HG03045 (cell line): ENCODE measurements at regions not wholly inside any gene's neighbourhood (a gene's known extent, or its start where the extent isn't known, plus 50 kb on each side); places are given as distances from the start of the nearest gene placed in this dataset.
"Not testable (repeated sequence)": the region's sequence is repeated elsewhere in the genome, so short reads cannot be mapped to it uniquely, and the experiment has no call there.

Experiments used
- ATAC-seq: cut with Tn5 transposase; IDR thresholded peaks from one replicate; pipeline ENCODE4 v1.9.1; 2021; ENCODE audit warnings: mild to moderate bottlenecking, moderate library complexity; ENCODE audit not compliant: unreplicated experiment

DNA sequence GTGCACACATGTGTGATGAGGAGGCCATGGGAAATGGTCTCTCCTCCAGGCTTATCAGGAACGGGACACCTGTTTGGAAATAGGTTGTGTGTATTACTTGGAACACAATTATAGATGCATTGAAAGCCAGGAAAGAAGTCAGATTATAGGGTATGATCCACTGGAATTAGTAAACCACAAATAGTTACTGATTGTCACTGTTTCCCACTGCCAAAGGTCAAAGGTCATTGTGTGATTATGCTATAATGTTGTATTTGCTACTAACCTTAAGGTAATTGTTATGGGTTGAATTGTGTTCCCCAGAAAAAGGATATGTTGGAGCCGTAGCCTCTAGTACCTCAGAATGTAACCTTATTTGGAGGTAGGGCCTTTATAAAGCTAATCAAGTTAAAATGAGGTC, 129.9 kb upstream of the FBXO33 start:
- no peak for ATAC-seq

DNA sequence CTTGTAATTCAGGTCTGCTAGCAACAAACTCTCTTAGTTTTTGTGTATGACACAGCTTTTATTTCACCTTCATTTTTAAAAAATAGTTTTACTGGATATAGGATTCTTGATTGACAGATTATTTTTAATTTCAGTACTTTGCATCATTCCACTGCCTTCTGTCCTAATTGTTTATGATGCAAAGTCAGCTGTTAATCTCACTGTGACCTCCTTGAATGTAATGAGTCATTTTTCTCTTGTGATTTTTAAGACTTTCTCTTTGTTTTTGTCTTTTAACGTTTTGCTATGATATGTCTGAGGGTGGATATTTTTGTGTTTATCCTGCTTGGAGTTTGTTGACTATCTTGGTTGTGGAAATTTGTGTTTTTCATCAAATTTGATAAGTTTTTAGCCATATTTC, 126.3 kb upstream of the FBXO33 start:
- no peak for ATAC-seq

GRCh38 chr14:39555749-39556148, 123.5 kb upstream of the FBXO33 start:
- ATAC-seq: no peak

GRCh38 chr14:39554576-39554975, 122.3 kb upstream of the FBXO33 start:
- no peak for ATAC-seq

DNA sequence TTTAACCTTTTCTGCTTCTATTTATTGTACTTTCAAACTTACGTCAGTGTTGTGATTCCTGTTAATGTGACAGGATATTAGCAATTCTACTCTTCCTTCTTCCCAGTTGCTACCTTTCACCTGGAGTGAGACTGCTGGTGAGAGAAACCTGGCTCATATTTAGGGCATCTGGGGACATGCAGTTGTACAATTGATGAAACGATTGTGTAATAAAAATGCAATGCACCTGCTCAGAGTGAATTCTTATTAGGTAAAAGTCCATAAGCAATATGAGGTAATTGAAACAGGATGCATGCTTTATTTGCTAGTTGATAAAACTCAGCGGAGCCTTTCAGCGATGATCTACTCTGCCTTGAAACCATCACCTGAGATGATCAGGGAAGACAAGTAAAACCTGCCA, 116.1 kb upstream of the FBXO33 start:
- no peak for ATAC-seq

- no peak for ATAC-seq
Observed at GRCh38 chr14:39547845-39548244, 115.6 kb upstream of the FBXO33 start.

DNA sequence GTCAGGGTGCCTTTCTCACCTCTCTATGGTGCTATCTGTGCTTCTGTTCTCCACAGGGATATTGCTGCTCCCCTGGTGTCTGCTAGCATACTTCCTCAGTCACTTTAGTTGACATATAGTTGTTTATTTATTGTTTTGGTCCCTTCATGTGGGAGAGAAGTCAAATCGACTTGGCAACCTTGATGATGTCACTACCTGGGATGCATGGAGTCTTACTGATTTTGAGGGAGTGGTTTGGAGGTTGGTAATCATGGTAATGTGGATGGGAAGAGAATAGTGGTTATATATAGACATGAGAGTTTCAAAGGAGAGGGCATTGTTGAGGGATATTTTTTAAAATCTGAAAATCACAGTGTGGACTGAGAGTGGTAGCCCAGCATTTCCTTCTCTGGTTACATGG, 73.6 kb upstream of the FBXO33 start:
- ATAC-seq: no peak

DNA sequence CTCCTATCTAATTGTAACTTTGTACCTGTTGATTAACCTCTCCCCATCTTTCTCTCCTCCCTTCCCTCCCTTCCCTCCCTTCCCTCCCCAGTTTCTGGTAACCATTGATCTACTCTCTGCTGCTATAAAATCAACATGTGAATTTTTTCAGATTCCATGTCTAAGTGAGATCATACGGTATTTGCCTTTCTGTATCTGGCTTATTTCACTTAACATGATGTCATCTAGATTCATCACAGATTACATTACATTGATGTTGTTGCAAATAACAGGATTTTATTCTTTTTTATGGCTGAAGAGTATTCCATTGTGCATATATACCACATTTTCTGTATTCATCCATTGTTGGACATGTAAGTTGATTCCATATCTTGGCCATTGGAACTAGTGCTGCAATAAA, 68.0 kb upstream of the FBXO33 start:
- ATAC-seq: no peak

DNA sequence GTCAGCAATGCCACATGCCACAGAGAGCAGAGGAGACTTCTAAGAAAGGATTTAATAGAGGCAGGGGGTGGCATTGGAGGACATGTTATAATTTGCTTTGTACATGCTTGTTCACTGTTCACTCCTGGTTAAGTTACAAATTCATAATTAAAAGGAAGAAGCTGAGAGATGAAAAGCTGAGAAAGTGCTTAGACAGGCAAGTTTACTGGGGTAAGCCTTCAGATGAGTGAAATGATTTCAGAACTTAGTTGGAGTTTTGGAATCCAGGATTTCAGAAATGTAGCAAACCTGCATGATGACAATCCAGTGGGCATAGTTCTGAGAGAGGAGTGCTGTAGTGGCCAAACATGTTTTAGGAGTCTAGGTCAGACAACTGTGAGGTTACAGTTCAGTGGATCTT, 67.3 kb upstream of the FBXO33 start:
- ATAC-seq: no peak

DNA sequence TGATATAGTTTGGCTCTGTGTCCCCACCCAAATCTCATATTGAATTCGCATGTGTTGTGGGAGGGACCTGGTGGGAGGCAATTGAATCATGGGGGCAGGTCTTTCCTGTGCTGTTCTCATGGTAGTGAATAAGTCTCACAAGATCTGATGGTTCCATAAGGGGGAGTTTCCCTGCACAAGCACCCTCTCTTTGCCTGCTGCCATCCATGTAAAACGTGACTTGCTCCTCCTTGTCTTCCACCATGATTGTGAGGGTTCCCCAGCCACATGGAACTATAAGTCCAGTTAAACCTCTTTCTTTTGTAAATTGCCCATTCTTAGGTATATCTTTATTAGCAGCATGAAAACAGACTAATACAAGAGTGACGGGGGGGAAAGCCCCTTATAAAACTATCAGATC, 65.4 kb upstream of the FBXO33 start:
- not testable (repeated sequence) for ATAC-seq

DNA sequence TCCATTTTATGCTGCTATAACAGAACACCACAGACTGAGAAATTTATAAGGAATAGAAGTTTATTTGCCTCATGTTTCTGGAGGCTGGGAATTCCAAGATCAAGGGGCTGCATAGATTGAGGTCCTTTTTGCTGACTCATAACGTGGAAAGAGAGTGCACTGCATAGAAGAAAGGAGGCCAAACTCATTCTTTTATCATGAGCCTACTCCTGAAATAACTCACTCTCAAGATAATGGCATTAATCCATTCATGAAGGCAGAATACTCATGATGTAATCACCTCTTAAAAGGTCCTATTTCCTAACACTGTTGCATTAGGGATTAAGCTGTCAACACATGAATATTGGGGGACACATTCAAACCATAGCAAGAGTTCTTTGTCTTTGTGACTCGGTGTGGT, 60.0 kb upstream of the FBXO33 start:
- no peak for ATAC-seq

DNA sequence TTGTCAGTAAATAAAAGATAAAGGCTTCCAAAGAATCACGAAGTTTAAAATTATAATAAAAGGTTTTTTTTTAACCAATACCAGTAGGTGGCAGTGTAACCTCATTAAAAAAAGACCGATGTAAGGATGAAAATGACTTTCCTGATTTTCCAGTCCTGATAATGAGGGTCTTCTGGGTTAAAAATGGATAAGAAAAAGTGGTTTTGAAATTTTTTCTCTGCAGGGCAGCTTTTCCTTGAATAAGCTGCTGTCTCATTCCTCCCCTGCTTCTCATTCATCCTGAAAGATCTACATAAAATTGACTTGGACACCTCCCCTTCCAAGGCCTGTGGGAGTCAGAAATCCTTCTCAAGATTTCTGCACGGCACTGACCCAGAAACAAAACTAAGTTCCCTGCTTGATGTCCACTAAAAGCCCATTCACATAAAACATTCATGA, 58.9 kb upstream of the FBXO33 start:
- no peak for ATAC-seq

GRCh38 chr14:39488600-39488999, 56.4 kb upstream of the FBXO33 start:
- ATAC-seq: no peak

DNA sequence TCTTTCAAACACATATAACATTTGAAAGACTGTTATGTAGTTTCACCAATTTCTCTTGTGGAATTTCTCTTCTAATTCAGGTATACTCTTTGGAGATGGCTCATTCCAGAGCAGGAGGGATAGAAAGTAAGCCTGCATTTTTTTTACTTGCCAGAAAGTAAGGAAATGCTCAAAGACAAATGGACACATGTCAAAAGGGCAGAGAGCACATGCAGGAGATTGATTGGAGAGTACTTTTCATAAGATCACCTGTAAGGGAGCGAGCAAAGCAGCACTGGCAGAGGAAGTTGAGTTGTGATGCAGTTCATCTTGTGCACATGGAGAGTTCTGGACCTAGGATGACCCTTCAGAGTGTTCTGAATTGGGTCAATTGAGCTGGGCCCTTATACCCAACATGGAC, 51.4 kb upstream of the FBXO33 start:
- no peak for ATAC-seq
